T47D (cell line): ENCODE measurements at regions not wholly inside any gene's neighbourhood (a gene's known extent, or its start where the extent isn't known, plus 50 kb on each side); places are given as distances from the start of the nearest gene placed in this dataset.

Experiments used
- DNase-seq, 2 experiments: peaks; one replicate each; pipeline versions ENCODE4 v3.0.0 to v3.0.0-alpha.2; 2011 to 2012; ENCODE audit warnings: low read depth in 1 of 2, low spot score in 1 of 2
- JUND ChIP-seq: IDR thresholded peaks from 2 replicates; pipeline ENCODE4 v1.6.1; 2012; ENCODE audit warnings: low read depth
- in situ Hi-C: cut with HindIII; loops from 2 replicates; pipeline ENCODE4 v1.10.0; 2016; ENCODE audit warnings: low sequenced_read_pairs, low pct_unique_long_range_greater_than_20kb

DNA sequence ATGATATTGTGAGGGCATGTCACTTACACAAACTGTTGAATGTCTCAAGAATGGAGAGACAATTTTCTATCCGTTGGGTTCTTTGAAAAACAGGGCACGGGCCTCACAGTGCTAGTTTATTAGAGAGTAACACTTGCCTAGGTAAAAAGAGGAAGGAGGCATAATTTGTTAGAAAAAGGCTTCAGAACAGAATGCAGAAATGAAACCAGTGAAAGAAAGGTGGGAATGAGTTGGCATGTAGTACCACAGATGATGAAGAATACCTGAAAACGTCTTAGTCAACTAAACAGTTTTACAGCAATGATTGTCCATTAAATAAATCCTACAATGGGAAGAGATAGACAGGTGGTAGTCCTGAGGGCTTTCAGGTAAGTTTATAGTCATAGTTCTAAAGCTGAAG is 1399.7 kb upstream of the CADM2 start:
- in situ Hi-C loops: no loop called here
- TF ChIP-seq JUND: no peak
- no peak for DNase-seq

- in situ Hi-C loops: no loop called here
- no peak for TF ChIP-seq JUND
- DNase-seq: peak in 1 of 2 experiments; percentile 1
Measured at GRCh38 chr3:83567935-83568334, 1390.9 kb upstream of the CADM2 start.

- no peak for TF ChIP-seq JUND
- DNase-seq: no peak
- in situ Hi-C loops: no loop called here
Measured at GRCh38 chr3:83581546-83581945, 1377.2 kb upstream of the CADM2 start.

- no peak for TF ChIP-seq JUND
- DNase-seq: no peak
- in situ Hi-C loops: no loop called here
Measured at GRCh38 chr3:83601704-83602103, 1357.1 kb upstream of the CADM2 start.

DNA sequence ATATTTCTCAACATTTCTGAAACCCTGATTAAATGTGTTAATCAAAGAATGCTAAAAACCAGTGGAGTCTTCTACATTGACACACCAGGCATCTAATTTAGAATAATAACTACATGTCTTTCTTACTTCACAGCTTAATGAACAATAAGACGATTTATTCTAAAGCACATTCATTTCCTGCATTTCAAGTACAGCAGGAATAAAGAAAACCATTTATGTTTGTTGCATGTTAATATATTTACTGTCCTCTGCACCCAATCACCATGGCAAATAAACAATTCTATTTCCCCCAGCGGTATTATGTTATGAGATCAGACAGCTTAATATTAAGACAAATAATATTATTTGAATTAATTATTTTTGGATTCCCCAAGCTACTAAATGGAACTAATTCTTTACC is 1336.3 kb upstream of the CADM2 start:
- in situ Hi-C loops: no loop called here
- no peak for TF ChIP-seq JUND
- DNase-seq: no peak

GRCh38 chr3:83625261-83625660 is 1333.5 kb upstream of the CADM2 start:
- DNase-seq: peak in 1 of 2 experiments; percentile 13
- no peak for TF ChIP-seq JUND
- in situ Hi-C loops: no loop called here

- in situ Hi-C loops: no loop called here
Measured at GRCh38 chr3:83628471-83628870, 1330.3 kb upstream of the CADM2 start.

GRCh38 chr3:83632526-83632925 is 1326.3 kb upstream of the CADM2 start:
- DNase-seq: no peak
- in situ Hi-C loops: no loop called here
- TF ChIP-seq JUND: no peak

More at GRCh38 chr3:83628471-83628870, 1330.3 kb upstream of the CADM2 start:
- TF ChIP-seq JUND: no peak
- no peak for DNase-seq

- TF ChIP-seq JUND: no peak
- DNase-seq: no peak
- in situ Hi-C loops: no loop called here
Measured at GRCh38 chr3:83633758-83634157, 1325.0 kb upstream of the CADM2 start.

GRCh38 chr3:83649692-83650091 is 1309.1 kb upstream of the CADM2 start:
- no peak for DNase-seq
- no peak for TF ChIP-seq JUND
- in situ Hi-C loops: no loop called here

DNA sequence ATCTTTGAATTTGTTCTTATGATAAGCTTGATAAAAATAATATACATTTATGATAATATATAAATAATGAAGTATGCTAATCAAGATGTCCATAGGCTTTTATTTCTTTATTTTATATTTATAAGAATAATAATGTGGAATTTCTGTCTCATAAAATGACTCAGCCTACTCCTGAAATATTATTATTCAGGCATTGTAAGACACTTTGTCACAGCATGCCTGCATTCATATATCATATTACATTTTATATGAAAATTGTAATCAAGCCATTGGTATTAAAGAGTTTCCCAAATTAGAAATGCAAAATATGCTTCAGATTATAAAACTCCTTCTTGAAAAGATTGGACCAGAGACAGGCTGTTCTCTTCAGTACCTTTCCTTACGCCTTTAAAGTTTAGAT is 1303.7 kb upstream of the CADM2 start:
- no peak for DNase-seq
- TF ChIP-seq JUND: no peak
- in situ Hi-C loops: no loop called here

DNA sequence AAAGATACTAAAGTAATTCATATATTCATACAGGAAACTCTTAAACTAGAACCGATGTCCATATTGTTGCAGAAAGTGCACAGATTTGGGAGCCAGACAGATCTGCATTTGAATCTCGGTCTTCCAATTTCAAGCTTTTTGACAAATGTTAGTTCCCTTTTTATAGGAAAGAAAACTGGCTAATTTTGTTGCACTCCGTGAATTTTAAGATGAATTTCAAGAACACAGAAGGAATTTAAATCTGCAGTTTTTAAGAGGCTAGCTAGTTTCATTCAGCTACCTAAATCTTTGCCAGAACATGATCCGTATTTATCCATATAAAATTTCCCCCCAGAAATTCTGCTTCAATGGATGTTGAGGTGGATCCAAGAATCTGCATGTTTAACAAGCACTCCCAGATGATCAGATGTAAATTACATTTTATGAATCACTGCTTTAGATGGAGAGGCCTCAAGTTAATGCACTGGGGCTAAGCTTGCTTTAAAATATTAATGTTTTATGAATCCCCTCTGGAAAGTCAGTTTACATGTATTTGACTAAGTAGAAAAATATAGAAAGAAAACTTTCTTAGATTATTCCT is 1296.3 kb upstream of the CADM2 start:
- no peak for TF ChIP-seq JUND
- no peak for DNase-seq
- in situ Hi-C loops: no loop called here

DNA sequence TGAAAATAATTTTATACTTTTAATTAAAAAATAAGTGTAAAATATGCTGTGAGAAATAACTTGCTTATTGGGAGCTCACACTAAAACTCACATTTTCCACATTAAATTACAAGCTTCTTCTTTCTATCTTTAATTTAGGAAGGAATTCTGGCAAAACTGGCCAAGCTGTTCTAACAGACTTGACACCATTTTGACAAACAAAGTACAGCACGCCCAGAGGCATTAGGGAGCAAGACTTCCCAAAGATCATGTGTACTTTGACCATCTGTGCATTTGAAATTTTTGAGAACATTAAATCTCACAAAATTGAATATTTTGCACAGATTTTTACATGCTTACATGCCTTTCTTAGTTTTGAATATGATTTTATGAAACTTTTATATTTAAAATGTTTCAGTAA is 1288.4 kb upstream of the CADM2 start:
- DNase-seq: no peak
- in situ Hi-C loops: no loop called here
- no peak for TF ChIP-seq JUND

DNA sequence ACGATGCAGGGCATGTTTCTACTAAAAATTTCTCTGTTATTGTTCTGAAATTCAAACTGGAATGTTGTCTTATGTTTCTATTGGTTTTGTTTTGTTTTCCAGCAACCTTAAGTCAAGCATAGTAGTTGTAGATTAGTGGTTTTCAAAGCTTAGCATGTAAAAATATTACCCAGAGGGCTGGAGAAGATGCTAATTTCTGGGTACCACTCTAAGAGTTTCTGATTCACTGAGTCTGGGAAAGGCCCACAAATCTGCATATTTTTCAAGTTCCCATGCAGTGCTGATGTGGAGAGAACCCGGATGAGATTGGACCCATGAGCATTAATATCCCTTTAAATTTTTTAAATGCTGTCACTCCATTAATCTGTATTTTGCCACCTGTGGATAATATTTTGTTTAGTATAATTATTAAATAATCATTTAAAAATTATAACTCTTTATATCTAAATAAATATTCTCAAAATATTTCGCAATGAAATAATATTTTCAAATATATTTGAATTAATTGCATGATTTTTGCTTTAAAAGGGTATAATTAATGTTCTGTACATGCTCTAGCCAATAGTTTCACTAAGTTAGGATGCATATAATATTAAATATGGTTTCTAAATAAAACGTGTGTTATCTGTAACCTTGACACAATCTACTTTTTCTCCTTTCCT is 1274.7 kb upstream of the CADM2 start:
- in situ Hi-C loops: no loop called here
- no peak for DNase-seq
- TF ChIP-seq JUND: no peak
